ENCODE measurements at regions not wholly inside any gene's neighbourhood (a gene's known extent, or its start where the extent isn't known, plus 50 kb on each side); places are given as distances from the start of the nearest gene placed in this dataset.
"Not testable (repeated sequence)": the region's sequence is repeated elsewhere in the genome, so short reads cannot be mapped to it uniquely, and the experiment has no call there.

GRCh38 chr7:4438723-4439245 is 243.3 kb upstream of the FOXK1 start:
- no peak for DNase-seq

GRCh38 chr7:4439444-4439843 is 242.7 kb upstream of the FOXK1 start:
- no peak for DNase-seq

DNA sequence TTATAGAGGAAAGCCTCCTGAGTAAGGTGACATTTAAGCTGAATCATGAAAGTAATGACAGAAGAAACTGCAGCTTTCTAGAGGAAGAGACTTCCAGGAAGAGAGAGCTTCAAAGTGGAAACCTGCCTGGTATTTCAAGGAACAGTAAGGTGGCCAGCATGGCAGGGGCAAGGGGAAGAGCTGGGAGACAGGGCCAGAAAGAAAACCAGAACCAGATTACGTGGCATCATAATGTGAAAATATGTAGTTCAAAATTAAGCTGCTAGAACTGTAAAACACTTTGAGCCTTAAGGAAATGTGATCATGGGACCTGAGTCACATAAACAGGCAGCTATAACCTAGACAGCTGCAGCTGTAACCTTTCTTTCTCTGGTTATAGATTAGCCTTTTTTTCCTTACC is 238.0 kb upstream of the FOXK1 start:
- no peak for DNase-seq

DNA sequence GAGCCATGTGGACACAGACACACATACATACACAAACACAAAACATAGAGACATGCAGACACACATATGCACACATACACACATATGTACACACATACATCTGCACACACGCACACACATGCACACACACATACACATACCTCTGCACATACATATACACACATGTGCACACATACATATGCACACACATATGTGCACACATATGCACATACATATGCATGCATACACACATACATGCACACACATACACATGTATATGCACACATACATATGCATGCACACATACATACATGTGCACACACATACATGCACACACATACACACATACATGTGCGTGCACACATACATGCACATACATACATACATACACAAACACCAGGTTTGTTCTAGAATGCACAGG is 236.3 kb upstream of the FOXK1 start:
- no peak for DNase-seq

DNA sequence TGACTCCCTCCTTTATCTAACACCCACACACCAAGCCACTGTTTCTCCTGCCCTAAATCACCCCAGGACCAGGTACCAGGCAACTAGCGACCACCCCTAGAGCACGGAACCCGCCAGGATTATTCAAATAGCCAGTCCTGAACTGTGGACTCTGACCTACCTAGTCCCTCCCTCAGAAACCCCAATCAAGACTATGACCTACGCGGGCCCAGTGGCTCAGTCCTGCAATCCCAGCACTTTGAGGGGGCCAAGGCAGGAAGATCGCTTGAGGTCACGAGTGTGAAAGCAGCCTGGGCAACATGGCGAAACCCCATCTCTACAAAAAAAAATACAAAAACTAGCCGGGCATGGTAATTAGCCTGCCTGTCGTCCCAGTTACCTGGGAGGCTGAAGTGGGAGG is 232.8 kb upstream of the FOXK1 start:
- no peak for DNase-seq

GRCh38 chr7:4450483-4450882 is 231.6 kb upstream of the FOXK1 start:
- no peak for DNase-seq

GRCh38 chr7:4460597-4460996 is 221.5 kb upstream of the FOXK1 start:
- DNase-seq = no peak

DNA sequence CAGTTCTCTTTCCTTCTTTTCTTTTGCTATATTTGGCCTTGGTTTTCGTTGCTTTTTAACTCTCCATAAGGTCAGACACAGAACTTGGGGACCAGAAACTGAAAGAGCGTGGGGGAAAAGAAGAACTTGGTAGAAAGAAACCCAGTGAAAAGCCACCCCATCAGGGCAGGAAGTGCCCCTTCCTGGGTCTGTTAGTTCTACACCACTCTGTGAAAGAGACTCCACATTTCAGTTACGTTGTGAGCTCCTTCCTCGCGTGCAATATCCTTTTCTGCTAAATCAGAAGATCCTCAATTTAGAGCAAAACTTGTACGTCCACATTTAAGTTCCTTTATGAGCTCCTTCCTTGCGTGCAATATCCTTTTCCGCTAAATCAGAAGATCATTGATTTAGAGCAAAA is 220.6 kb upstream of the FOXK1 start:
- no peak for DNase-seq

DNA sequence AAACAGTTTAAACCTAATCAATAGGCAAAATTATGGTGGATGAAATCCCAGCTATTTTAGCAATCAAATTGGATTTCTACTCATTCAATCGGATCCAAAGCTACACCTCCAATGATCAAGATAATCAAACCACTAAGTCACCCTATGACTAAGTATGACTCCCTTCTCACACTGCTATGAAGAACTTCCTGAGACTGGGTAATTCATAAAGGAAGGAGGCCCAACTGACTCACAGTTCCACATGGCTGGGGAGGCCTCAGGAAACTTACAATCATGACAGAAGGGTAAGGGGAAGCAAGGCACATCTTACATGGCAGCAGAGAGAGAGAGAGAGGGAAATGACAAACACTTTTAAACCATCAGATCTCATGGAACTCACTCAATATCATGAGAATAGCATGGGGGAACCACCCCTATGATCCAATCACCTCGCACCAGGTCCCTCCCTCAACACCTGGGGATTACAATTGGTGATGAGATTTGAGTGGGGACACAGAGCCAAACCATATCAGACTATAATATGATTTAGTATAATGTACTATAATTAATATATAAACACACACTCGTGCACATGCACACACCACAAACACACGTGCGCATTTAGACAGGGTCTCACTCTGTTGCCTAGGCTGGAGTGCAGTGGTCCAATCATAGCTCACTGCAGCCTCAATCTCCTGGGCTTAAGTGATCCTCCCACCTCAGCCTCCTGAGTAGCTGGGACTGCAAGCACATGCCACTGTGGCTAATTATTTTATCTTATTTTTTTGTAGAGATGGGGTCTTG is 213.6 kb upstream of the FOXK1 start:
- DNase-seq = no peak

GRCh38 chr7:4470246-4470645 is 211.8 kb upstream of the FOXK1 start:
- no peak for DNase-seq

DNA sequence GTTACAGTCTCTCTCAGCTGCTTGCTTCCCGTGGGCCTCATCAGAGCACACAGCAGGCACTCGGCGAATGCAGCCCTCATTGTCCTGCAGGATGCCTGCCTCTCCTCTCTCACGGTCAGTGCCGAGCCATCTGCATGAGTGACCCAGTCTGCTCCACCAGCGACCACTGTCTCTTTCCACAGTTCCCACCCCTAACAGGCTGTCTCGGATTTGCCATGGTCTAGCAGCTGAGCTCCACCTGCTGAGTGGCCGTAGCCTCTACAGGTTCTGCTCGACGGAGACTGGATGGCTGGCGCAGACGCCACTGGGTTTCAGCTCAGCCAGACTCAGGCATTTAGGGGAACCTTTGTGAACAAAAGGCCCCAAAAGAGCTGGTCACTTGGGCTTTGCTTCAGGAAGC is 209.4 kb upstream of the FOXK1 start:
- DNase-seq = no peak

DNA sequence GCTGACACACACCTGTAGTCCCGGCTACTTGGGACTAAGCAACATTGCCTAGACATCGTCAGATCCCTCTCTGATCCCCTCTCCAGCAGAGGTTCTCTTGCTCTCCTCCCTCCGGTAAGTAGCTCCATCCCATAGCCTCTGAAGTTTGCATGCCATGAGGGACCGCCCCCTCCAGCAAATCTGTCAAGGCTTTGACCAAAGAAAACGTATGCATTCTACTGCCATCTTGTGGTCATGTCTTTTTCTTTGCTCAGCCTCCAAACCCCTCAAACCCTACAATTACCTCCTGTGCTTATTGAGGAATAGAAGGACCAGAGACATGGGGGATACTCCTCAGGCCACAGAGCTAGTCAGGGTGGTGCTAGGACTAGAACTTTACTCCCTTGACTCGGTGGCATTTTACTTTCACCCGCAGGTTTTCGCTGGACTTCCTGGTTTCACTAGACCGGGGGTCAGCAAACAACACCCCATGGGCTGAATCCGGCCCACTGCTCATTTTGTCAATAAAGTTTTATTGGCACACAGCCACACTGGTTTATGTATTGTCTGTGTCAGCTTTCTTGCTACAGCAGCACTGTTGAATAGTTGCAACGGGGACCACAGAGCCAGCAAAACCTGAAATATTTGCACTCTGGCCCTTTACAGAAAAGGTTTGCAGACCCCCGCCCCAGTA is 202.6 kb upstream of the FOXK1 start:
- no peak for DNase-seq

- DNase-seq = not testable (repeated sequence)
Measured at GRCh38 chr7:4480131-4480530, 202.0 kb upstream of the FOXK1 start.

DNA sequence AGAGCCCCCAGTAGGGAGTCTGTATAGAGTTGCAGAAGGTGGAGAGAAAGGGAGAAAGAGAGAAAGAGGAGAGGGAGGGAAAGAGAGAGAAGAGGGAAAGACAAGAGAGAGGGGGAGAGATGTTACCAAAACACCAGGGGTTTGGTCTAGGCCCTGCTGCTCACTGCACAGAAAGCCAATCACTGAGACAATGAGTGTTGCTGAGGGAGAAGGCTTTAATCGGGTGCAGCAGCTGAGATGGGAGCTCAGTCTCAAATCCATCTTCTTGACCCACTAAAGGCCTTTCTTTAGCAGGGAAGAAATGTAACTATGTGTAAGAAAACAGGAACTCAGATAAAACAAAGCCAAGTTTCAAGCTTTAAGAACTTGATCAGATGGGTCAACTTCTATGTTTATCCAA is 198.2 kb upstream of the FOXK1 start:
- no peak for DNase-seq

- DNase-seq = no peak
Measured at GRCh38 chr7:4484545-4484944, 197.6 kb upstream of the FOXK1 start.

DNA sequence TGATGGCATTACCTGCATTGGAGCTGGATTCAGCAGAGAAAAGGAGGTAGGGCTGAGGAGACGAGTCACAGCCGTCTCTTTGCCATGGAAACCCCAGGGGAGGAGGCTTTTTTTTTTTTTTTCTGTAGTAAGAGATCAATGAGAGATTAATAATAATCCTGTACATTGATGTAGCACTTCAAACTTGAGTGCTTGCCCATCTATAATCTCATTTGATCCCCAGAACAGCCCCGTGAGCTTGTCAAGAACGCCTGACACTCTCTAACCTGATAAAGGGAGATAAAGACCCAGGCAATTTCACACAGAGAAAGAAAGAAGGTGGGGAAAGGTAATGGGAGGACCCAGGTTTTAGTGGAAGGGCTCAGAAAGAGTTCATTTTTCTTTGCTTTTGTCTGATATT is 195.2 kb upstream of the FOXK1 start:
- DNase-seq = no peak

DNA sequence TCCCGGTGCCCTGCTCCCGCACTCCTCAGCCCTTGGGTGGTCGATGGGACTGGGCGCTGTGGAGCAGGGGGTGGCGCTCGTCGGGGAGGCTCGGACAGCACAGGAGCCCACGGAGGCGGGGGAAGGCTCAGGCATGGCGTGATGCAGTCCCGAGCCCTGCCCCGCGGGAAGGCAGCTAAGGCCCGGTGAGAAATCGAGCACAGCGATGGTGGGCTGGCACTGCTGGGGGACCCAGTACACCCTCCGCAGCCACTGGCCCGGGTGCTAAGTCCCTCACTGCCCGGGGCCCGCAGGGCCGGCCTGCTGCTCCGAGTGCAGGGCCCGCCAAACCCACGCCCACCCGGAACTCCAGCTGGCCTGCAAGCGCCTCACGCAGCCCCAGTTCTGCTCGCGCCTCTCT is 185.2 kb upstream of the FOXK1 start:
- not testable (repeated sequence) for DNase-seq

- DNase-seq = no peak
Measured at GRCh38 chr7:4500812-4501211, 181.3 kb upstream of the FOXK1 start.

GRCh38 chr7:4507886-4508285 is 174.2 kb upstream of the FOXK1 start:
- DNase-seq = not testable (repeated sequence)

- DNase-seq = no peak
Measured at GRCh38 chr7:4513450-4513849, 168.6 kb upstream of the FOXK1 start.

DNA sequence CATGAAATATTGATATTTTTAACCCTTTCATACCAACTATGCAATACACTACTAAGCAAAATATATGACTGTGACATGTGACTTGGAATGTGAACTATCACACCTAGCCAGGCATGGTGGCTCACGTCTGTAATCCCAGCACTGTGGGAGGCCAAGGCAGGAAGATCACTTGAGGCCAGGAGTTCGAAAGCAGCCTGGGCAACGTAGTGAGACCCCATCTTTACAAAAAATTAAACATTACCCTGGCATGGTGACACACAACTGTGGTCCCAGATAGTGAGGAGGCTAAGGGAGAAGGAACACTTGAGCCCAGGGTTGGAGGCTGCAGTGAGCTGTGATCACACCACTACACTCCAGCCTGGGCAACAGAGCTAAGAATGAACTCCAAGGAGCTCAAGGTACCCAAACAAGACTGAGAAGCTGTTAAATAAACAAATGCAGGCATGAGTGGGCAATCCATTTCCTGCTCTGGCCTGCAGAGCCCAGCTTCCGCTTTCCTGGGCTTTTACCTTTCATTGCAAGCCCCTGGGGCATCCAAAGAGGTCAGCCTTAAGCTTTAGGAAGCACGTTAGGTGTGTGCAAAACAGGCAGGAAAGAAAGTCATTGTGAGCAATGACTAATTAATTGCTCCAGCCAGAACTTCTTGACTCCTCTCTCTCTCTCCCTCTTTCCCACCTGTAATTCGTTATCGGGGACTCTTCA is 162.1 kb upstream of the FOXK1 start:
- no peak for DNase-seq

GRCh38 chr7:4523219-4523618 is 158.9 kb upstream of the FOXK1 start:
- DNase-seq = no peak

DNA sequence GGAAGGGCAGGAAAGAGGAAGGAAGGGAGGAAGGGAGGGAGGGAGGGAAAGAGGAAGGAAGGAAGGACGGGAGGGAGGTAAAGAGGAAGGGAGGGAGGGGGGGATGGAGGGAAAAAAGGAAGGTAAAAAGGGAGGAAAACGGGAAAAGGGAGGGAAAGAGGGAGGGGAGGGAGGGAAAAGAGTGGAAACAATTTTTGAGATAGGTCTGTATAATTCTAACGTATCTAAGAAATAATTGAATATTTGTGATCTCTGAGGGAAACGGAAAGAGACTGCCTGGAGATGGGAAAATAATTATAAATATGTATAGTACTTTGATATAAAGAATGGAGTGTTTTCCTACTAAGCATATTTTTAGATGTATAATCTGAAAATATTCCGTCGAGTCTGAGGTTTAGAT is 158.2 kb upstream of the FOXK1 start:
- no peak for DNase-seq

DNA sequence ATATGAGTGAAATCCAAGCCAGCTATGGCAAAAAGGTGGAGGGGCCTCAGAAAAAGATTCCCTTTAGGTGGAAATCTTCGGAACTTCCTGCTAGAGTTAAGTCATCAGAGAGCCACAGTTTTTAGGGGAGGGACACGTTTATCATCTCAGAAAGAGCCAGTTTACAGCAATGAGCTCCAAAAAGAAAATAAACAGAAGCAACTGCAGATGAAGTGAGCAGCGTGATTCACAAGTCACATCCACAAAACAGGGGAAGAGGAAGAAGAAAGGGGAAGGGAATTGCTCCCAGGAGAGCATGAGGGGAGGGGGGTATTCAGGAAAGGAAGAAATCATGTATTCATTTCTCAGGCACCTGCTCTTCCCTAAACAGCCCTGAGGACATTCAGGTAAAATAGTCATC is 156.2 kb upstream of the FOXK1 start:
- DNase-seq = no peak

Measured in stimulated activated naive CD4-positive, alpha-beta T cell (primary cell).